ENCODE measurements at regions not wholly inside any gene's neighbourhood (a gene's known extent, or its start where the extent isn't known, plus 50 kb on each side); places are given as distances from the start of the nearest gene placed in this dataset.

DNA sequence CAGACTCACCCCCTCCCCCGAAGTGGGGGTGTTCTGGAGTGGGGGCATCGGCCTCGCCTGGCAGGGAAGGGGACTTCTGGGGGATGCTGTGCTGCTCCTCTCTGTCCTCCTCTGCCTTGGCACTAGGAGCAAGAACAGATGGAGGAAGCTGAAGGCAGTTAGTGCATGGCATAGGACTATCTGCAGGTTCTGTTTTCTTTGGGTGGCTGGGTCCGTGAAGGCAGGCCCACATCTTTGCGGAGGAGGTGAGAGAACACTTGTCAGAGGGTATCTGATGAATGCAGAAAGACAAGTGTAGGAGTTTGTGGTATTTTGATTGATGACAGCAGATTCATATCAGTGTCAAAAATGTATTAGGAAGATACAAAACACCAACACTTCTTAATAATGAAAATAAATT lies 411.4 kb downstream of the TSN start:
- DNase-seq (ENCODE audit: low read depth), result no peak
- TF ChIP-seq CTCF (IDR thresholded peaks at IDR 0.05; ENCODE audit: control insufficient read depth, extremely low read depth, insufficient read depth), result no peak

DNA sequence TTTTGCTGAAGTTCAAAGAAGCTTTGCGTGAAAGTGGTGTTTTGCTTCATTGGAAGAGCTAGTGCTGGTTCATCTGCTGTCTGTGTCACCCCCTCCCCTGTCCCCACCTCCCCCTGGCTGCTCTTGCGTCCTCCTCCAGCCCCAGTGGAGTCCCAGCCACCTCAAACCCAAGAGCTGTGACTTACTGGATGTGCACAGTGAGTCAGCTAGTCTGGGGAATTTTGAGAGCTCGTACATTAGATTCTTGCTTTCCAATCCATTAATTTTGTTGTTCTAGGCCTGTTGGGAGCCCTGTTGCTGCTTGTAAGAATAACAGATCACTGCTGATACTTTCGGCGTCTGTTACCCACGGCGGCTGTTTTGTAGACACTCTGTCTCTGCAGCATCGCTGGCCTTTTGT lies 412.1 kb downstream of the TSN start:
- TF ChIP-seq CTCF (IDR thresholded peaks at IDR 0.05; ENCODE audit: control insufficient read depth, extremely low read depth, insufficient read depth), result no peak

More for the DNA sequence above, 411.4 kb downstream of the TSN start:
- H3K4me3 ChIP-seq (ENCODE audit: low read depth, low read length), result no peak overlapping the region

DNA sequence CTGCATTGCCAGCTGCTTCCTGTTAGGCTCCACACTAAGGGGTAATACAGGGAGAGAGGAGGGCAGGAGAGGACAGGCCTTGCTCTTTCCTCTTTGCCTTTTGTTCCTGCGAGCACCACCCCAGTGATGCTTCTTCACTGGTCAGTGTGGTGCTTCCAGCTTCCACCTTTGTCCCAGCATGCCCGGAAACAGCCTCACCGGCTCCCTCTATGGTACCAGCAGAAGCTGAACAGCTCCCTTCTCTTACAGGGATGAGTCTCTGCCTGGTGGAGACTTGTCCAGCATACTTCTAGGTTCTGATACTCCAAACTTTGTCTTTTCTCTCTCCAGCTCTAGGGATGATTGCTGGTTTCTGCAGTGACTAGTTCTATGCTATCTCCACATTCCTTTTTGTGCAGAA lies 413.3 kb downstream of the TSN start:
- no peak for TF ChIP-seq CTCF (IDR thresholded peaks at IDR 0.05; ENCODE audit: control insufficient read depth, extremely low read depth, insufficient read depth)
- DNase-seq (ENCODE audit: low read depth), result no peak
- no peak overlapping the region for H3K4me3 ChIP-seq (ENCODE audit: low read depth, low read length)

More for the DNA sequence above, 412.1 kb downstream of the TSN start:
- no peak for DNase-seq (ENCODE audit: low read depth)
- no peak overlapping the region for H3K4me3 ChIP-seq (ENCODE audit: low read depth, low read length)

DNA sequence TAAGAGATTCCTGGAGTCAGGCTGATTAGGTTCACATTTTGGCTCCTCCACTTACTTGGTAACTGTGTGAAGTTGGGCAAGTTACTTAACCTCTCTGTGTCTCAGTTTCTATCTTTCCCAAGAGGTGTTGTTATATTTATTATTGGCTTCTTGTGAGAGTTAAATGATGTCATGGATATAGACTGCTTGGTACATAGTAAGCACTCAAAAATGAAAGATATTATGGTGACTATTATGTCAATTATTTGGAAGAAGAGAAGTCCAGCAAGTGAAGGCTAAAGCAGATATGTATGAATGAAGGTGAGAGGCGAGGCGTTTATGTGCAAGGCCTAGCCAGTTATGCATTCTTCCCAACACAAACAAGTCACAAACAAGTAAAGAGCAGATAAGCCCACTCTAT lies 417.4 kb downstream of the TSN start:
- no peak overlapping the region for H3K4me3 ChIP-seq (ENCODE audit: low read depth, low read length)
- TF ChIP-seq CTCF (IDR thresholded peaks at IDR 0.05; ENCODE audit: control insufficient read depth, extremely low read depth, insufficient read depth), result no peak
- DNase-seq (ENCODE audit: low read depth), result no peak

- no peak for DNase-seq (ENCODE audit: low read depth)
- no peak overlapping the region for H3K4me3 ChIP-seq (ENCODE audit: low read depth, low read length)
- TF ChIP-seq CTCF (IDR thresholded peaks at IDR 0.05; ENCODE audit: control insufficient read depth, extremely low read depth, insufficient read depth), result no peak
Observed at GRCh38 chr2:122174061-122174460, 418.6 kb downstream of the TSN start.

GRCh38 chr2:122179492-122180165 lies 424.2 kb downstream of the TSN start:
- TF ChIP-seq CTCF (IDR thresholded peaks at IDR 0.05; ENCODE audit: control insufficient read depth, extremely low read depth, insufficient read depth), result no peak
- H3K4me3 ChIP-seq (ENCODE audit: low read depth, low read length), result no peak overlapping the region
- no peak for DNase-seq (ENCODE audit: low read depth)

- TF ChIP-seq CTCF (IDR thresholded peaks at IDR 0.05; ENCODE audit: control insufficient read depth, extremely low read depth, insufficient read depth), result no peak
- H3K4me3 ChIP-seq (ENCODE audit: low read depth, low read length), result no peak overlapping the region
- no peak for DNase-seq (ENCODE audit: low read depth)
Observed at GRCh38 chr2:122180972-122181371, 425.5 kb downstream of the TSN start.

Measured in LNCaP clone FGC (cell line).